Skeletal muscle tissue (tissue), 3 donors: ENCODE measurements at regions not wholly inside any gene's neighbourhood (a gene's known extent, or its start where the extent isn't known, plus 50 kb on each side); places are given as distances from the start of the nearest gene placed in this dataset.

Source experiments
- H3K27ac ChIP-seq: one replicate; pipeline ENCODE4 v1.7.0; 2013; ENCODE audit warnings: mild to moderate bottlenecking, low read depth, low read length, inconsistent platforms
- H3K27me3 ChIP-seq, 3 donors: one replicate each; pipeline ENCODE4 v1.7.0; 2013; ENCODE audit warnings: low read length in 3 of 3; ENCODE audit not compliant: control insufficient read depth in 3 of 3, insufficient read depth in 3 of 3
- H3K36me3 ChIP-seq, 3 donors: one replicate each; pipeline ENCODE4 v1.7.0; 2013; ENCODE audit warnings: low read length in 3 of 3; ENCODE audit not compliant: control insufficient read depth in 3 of 3, insufficient read depth in 3 of 3
- H3K4me1 ChIP-seq, 3 donors: one replicate each; pipeline ENCODE4 v1.7.0; 2013; ENCODE audit warnings: low read length in 3 of 3, mild to moderate bottlenecking in 3 of 3; ENCODE audit not compliant: control insufficient read depth in 3 of 3, insufficient read depth in 3 of 3
- H3K4me3 ChIP-seq, 3 donors: one replicate each; pipeline ENCODE4 v1.7.0; 2013; ENCODE audit warnings: low read length in 3 of 3
- H3K9ac ChIP-seq, 3 donors: one replicate each; pipeline ENCODE4 v1.7.0; 2013; ENCODE audit warnings: low read length in 3 of 3, mild to moderate bottlenecking in 3 of 3, moderate library complexity in 2 of 3, low read depth in 1 of 3
- H3K9me3 ChIP-seq, 3 donors: one replicate each; pipeline ENCODE4 v1.7.0; 2013; ENCODE audit warnings: low read length in 3 of 3; ENCODE audit not compliant: control insufficient read depth in 3 of 3
- donor health status: Osteomylitis.

DNA sequence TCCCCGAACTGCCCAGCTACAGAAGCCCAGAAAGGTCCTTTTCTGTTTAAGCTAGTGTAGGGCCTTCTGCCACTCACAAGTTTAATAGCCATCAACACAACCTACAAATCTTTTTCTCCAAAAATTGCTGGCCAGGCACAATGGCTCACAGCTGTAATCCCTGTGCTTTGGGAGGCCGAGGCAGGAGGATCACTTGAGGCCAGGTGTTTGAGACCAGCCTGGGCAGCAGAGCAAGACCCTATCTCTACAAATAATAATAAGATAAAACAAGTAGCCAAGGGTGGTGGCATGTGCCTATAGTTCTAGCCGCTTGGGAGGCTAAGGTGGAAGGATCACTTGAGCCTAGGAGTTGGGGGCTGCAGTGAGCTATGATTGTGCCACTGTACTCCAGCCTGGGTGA lies 176.4 kb downstream of the HSD17B3 start:
- H3K27me3 ChIP-seq, result peaks cover 0 to 2% (median 0%) of the 10 kb centered on the region in 3 donors
- no peaks in the 10 kb centered on the region for H3K9me3 ChIP-seq
- H3K4me1 ChIP-seq, result no peaks in the 10 kb centered on the region
- no peak overlapping the region for H3K4me3 ChIP-seq
- H3K9ac ChIP-seq, result no peak overlapping the region
- no peaks in the 10 kb centered on the region for H3K36me3 ChIP-seq
- no peak overlapping the region for H3K27ac ChIP-seq

DNA sequence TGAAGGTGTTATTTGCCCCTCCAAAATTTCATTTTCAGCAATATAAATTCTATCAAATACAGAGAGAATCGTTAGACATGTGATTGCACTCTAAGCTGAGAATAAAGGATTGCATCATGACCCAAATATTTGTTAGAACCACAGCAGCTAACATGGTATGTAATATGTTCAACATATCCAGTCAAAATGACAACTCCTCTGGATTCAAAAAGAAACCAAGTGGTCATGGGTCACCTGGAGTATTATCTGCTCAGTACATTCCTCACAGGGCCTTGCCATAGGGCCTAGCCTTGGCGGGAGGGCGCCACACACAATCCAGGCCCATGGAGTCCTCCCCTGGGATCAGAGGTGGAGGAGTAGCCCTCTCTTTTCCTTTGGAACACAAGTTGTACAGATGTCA lies 179.2 kb downstream of the HSD17B3 start:
- no peak overlapping the region for H3K4me3 ChIP-seq
- no peaks in the 10 kb centered on the region for H3K9me3 ChIP-seq
- H3K27me3 ChIP-seq, result peaks cover 0 to 2% (median 0%) of the 10 kb centered on the region in 3 donors
- H3K9ac ChIP-seq, result no peak overlapping the region
- H3K4me1 ChIP-seq, result no peaks in the 10 kb centered on the region
- H3K36me3 ChIP-seq, result no peaks in the 10 kb centered on the region
- no peak overlapping the region for H3K27ac ChIP-seq

DNA sequence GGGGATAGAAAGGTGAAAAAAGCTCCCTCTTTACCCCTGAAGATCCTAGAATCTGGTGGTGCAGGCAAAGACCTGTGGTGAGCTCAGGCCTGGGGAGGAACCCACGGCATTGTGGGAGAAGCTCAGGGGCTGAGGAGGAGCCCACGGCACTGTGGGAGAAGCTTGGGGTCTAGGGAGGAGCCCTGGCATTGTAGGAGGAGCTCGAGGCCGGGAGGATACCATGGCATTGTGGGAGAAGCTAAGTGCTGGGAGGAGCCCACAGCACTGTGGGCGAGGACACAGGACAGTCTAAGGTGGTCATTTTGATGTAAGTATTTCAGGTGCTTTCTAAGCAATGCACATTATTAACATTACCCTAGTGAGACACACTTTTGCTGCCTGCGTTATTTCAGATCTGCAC lies 179.7 kb downstream of the HSD17B3 start:
- no peak overlapping the region for H3K27ac ChIP-seq
- no peak overlapping the region for H3K4me3 ChIP-seq
- no peak overlapping the region for H3K9ac ChIP-seq
- H3K36me3 ChIP-seq, result no peaks in the 10 kb centered on the region
- peaks cover 0 to 2% (median 0%) of the 10 kb centered on the region in 3 donors for H3K27me3 ChIP-seq
- no peaks in the 10 kb centered on the region for H3K4me1 ChIP-seq
- no peaks in the 10 kb centered on the region for H3K9me3 ChIP-seq

DNA sequence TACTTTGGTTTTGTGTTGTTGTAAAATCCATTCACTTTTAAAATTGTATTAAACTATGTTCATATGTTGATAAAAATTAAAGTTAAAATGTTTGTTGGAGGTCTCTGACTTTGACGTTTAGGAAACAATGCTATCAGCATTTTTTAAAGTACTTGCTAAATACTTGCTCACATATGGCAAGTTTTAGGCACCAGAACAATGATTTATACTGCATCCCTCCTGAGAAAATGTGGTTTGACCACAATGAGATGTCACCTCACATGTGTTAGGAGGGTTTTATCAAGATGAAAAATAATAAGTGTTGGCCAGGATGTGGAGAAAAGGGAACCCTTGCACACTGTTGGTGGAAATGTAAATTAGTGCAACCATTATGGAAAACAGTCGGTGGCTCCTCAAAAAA lies 180.8 kb downstream of the HSD17B3 start:
- H3K4me3 ChIP-seq, result no peak overlapping the region
- peaks cover 0 to 3% (median under 1%) of the 10 kb centered on the region in 3 donors for H3K27me3 ChIP-seq
- H3K9ac ChIP-seq, result no peak overlapping the region
- H3K27ac ChIP-seq, result no peak overlapping the region
- no peaks in the 10 kb centered on the region for H3K9me3 ChIP-seq
- no peaks in the 10 kb centered on the region for H3K36me3 ChIP-seq
- no peaks in the 10 kb centered on the region for H3K4me1 ChIP-seq

DNA sequence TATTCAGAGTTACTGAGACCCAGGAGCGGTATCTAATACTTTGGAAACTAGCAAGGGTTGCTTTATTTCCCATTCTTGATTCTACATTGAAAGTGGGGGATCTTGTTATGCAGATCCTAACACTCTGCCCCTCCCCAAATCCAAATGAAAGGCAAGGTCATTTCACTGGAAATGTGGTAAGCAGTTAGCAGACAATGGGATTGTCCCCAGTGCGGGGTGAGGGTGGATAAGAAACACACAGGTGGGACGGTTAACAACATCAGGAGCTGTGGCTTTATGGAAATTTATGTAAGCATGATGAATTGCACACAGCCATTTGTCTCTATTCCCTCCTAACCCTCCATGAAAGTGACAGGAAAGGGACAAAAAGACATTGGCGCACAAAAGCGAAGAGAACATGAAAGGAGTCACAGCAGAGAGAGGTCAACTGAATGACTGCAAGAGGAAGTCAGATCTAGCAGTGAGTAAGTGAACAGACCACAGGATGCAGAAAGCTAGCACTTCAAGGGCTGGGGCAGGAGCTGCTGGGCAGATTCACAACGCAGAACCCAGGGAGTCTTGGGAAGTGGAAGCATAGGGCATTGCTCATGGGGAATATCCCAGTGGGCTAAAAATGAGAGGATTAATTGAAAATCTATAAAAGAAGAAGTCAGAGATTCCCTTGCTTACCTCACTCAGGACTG lies 184.4 kb downstream of the HSD17B3 start:
- H3K4me1 ChIP-seq, result no peaks in the 10 kb centered on the region
- peaks cover 0 to 5% (median 3%) of the 10 kb centered on the region in 3 donors for H3K27me3 ChIP-seq
- no peak overlapping the region for H3K9ac ChIP-seq
- H3K9me3 ChIP-seq, result no peaks in the 10 kb centered on the region
- no peak overlapping the region for H3K27ac ChIP-seq
- H3K4me3 ChIP-seq, result no peak overlapping the region
- no peaks in the 10 kb centered on the region for H3K36me3 ChIP-seq

DNA sequence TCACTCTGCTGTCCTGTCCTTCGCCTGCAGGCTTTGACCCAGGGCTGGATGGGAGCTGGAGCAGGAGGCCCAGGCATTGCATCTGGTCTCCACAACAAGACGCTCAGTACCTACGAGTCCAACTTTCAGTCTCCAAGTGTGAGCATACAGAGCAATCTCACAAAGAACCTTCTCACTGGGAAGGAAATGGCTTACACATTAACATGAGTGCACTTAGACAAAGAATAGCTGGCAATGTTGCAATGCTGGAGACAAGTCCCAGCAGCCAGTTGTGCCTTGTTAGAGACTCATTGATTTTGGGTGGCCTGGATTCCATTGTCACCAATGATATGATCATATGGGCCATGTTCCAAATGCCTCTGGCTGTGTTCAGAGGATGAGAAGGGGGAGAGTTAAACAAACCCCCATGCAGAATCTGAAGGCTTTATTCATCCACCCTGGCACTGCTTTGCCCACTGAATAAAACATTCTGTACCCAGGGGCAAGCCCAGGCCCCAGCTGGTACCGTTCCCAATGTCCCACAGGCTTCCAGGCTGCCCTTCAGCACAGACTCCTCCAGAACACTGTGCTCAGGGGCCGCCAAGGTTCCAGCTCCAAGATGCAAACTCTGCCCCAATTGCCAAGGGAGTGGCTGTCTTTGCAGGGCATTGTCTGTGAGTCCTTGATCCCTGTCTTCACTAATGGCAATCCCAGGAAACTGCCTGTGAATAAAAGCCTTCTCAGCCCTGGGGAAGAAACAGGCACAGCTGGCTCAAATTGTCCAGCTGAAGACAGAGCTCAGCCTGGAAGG lies 185.5 kb downstream of the HSD17B3 start:
- H3K9ac ChIP-seq, result no peak overlapping the region
- no peak overlapping the region for H3K27ac ChIP-seq
- no peaks in the 10 kb centered on the region for H3K36me3 ChIP-seq

DNA sequence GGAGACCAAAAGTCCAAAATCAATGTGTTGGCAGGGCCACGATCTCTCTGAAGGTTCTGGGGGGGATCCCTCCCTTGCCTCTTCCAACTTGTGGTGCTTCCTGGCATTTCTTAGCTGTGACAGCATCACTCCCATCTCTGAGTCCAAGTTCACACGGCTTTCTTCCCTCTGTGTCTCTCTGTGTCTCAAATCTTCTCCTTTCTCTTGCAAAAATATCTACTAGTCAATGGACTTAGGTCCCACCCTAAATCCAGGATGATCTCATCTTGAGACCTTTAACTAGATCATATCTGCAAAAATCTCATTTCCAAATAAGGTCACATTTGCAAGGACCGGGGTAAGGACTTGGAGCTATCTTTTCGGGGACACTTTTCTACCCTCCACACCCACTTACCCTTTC lies 186.1 kb downstream of the HSD17B3 start:
- no peak overlapping the region for H3K27ac ChIP-seq
- H3K4me1 ChIP-seq, result no peaks in the 10 kb centered on the region
- H3K4me3 ChIP-seq, result no peak overlapping the region
- no peaks in the 10 kb centered on the region for H3K36me3 ChIP-seq
- H3K9me3 ChIP-seq, result no peaks in the 10 kb centered on the region
- H3K9ac ChIP-seq, result no peak overlapping the region
- H3K27me3 ChIP-seq, result peaks cover 0 to 5% (median 3%) of the 10 kb centered on the region in 3 donors

More for the DNA sequence above, 185.5 kb downstream of the HSD17B3 start:
- H3K4me1 ChIP-seq, result no peaks in the 10 kb centered on the region
- no peak overlapping the region for H3K4me3 ChIP-seq
- H3K27me3 ChIP-seq, result peaks cover 0 to 5% (median 3%) of the 10 kb centered on the region in 3 donors
- no peaks in the 10 kb centered on the region for H3K9me3 ChIP-seq

DNA sequence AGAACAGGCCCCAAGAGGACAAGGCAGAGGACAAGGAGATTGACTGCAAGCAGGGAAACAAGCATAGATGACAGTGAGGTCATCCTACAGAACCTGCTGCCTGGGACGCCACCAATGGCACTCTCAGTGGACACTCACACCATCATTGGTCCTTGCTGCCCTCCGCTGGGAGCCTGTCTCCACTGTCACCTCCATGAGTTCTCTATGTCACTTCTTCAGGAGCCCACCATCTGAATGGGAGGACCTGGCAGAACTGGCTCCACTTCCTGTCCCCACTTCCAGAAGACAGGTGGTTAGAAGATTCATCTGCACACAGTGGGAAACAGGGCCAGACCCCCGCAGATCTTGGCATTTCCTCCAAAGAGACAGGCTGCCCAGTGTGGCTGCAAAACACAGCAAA lies 188.9 kb downstream of the HSD17B3 start:
- no peak overlapping the region for H3K9ac ChIP-seq
- no peak overlapping the region for H3K27ac ChIP-seq
- no peak overlapping the region for H3K4me3 ChIP-seq
- H3K4me1 ChIP-seq, result no peaks in the 10 kb centered on the region
- H3K27me3 ChIP-seq, result peaks cover 0 to 5% (median 3%) of the 10 kb centered on the region in 3 donors
- no peaks in the 10 kb centered on the region for H3K9me3 ChIP-seq
- H3K36me3 ChIP-seq, result no peaks in the 10 kb centered on the region

DNA sequence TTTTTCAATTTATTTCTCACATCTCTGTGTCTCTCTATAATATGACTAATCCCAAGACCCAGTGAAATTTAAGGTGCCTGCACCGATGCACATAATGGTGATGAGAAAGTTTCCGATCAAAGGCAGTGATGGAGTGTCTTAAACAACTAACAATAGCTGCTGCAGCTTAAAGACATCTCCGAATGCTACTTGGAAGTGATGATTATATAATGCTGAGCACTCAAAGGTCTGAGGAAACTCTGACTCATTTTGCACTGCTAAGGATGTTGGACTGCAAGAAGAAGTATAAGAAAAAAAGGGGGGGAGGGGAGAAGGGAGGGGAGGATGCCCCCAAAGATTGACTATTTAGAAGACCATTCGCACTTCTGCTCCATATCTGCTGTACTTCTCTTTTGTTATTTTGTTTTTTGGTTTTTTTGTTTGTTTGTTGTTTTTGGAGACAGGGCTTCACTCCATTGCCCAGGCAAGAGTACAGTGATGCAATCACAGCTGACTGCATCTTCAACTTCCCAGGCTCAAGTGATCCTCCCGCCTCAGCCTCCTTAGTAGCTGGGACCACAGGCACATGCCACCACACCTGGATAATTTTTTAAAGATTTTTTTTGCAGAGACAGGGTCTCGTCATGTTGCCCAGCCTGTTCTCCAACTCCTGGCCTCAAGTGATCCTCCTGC lies 192.2 kb downstream of the HSD17B3 start:
- Histone ChIP-seq H3K9me3 (no peaks in the 10 kb centered on the region), H3K36me3 (no peaks in the 10 kb centered on the region), H3K27ac (no peak overlapping the region), H3K9ac (no peak overlapping the region), H3K4me3 (no peak overlapping the region), H3K27me3 (no peaks in the 10 kb centered on the region), H3K4me1 (no peaks in the 10 kb centered on the region)
